ENCODE measurements at regions not wholly inside any gene's neighbourhood (a gene's known extent, or its start where the extent isn't known, plus 50 kb on each side); places are given as distances from the start of the nearest gene placed in this dataset.
A peak's percentile ranks its signal among the peaks of the same experiment; 100 is the strongest.

DNA sequence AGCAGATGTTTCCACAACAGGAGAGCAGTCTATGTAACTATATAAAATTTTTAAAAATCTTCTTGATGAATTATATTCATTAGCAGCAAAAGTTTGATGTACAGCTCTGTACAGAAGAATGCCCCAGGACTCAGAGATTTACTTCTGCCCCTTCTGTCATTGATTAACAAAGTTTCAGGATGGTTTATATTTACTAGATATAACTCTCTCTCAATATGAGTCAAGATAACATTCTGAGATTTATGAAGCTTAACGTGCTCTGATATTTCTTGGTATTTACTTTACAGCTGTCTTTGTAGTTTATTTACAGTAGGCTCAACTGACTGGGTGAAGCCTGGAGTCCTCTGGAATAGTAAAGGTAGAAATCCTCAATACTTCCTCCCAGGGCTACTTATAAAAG, 93.6 kb upstream of the HNMT start:
- H2BK15ac ChIP-seq (ENCODE audit: low read depth, poor library complexity, severe bottlenecking), result no peak overlapping the region
- no peak for DNase-seq
- H2AK5ac ChIP-seq (ENCODE audit: low read length, severe bottlenecking), result no peak overlapping the region
- H3K9ac ChIP-seq (ENCODE audit: low read length), result no peak overlapping the region
- no peak overlapping the region for H3K4ac ChIP-seq (ENCODE audit: low read depth in 1 of 2, low read length in 2 of 2)
- no CpG with 5 or more reads among the region's 1 CpG for WGBS
- no peaks in the 10 kb centered on the region for H3K27me3 ChIP-seq (ENCODE audit: control insufficient read depth in 1 of 2, insufficient read depth in 1 of 2, low read length in 2 of 2)
- H3K23ac ChIP-seq (ENCODE audit: low read length in 2 of 2), result no peak overlapping the region
- H3K36me3 ChIP-seq (ENCODE audit: control insufficient read depth in 1 of 2, insufficient read depth in 2 of 2, low read depth in 1 of 2, low read length in 2 of 2), result no peaks in the 10 kb centered on the region
- no peak overlapping the region for H3K4me2 ChIP-seq (ENCODE audit: low read length, poor library complexity, severe bottlenecking)
- H3K18ac ChIP-seq (ENCODE audit: low read depth in 1 of 2, low read length in 2 of 2), result no peak overlapping the region
- no peak overlapping the region for H3K4me3 ChIP-seq (ENCODE audit: insufficient read depth in 1 of 2, low read depth in 1 of 2, low read length in 2 of 2)
- H3K14ac ChIP-seq (ENCODE audit: low read length in 2 of 2), result no peak overlapping the region
- H2BK12ac ChIP-seq (ENCODE audit: low read length in 2 of 2), result no peak overlapping the region
- no peak overlapping the region for H2BK5ac ChIP-seq (ENCODE audit: low read depth, low read length, poor library complexity, severe bottlenecking)
- no peak overlapping the region for H4K8ac ChIP-seq (ENCODE audit: low read length)
- H4K91ac ChIP-seq (ENCODE audit: low read length), result no peak overlapping the region
- H3K4me1 ChIP-seq (ENCODE audit: control insufficient read depth, insufficient read depth, low read depth, low read length), result no peaks in the 10 kb centered on the region
- no peaks in the 10 kb centered on the region for H3K79me1 ChIP-seq (replicated peaks; ENCODE audit: low read length, poor library complexity, severe bottlenecking)
- no peaks in the 10 kb centered on the region for H3K9me3 ChIP-seq (ENCODE audit: control insufficient read depth, low read length)
- no peak overlapping the region for H2AFZ ChIP-seq (ENCODE audit: low read depth, low read length)
- no peak overlapping the region for H2BK120ac ChIP-seq (ENCODE audit: low read depth, low read length)
- H3K27ac ChIP-seq (ENCODE audit: low read length, poor library complexity, severe bottlenecking), result no peak overlapping the region

DNA sequence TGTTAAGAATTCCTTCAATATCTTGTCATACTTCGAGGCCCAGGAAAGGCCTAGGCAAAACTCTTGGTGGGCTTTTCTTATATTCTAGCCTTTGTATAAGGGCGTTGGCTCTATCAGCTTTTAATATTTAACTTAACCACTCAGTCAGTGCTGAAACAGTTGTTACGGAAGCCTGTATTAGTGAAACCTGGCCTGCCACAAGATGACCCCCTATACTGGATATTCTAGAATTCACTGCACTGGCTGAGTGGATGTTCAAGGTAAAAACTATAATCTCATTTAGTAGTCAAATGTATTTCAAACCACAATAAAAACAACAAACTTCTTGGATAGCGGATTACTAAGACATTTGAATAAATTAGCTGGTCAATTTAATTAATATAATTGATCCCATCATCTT, 91.7 kb upstream of the HNMT start:
- H3K27me3 ChIP-seq (ENCODE audit: control insufficient read depth in 1 of 2, insufficient read depth in 1 of 2, low read length in 2 of 2), result no peaks in the 10 kb centered on the region
- H2BK5ac ChIP-seq (ENCODE audit: low read depth, low read length, poor library complexity, severe bottlenecking), result no peak overlapping the region
- H3K36me3 ChIP-seq (ENCODE audit: control insufficient read depth in 1 of 2, insufficient read depth in 2 of 2, low read depth in 1 of 2, low read length in 2 of 2), result no peaks in the 10 kb centered on the region
- H2AK5ac ChIP-seq (ENCODE audit: low read length, severe bottlenecking), result no peak overlapping the region
- H3K4me1 ChIP-seq (ENCODE audit: control insufficient read depth, insufficient read depth, low read depth, low read length), result no peaks in the 10 kb centered on the region
- no peaks in the 10 kb centered on the region for H3K79me1 ChIP-seq (replicated peaks; ENCODE audit: low read length, poor library complexity, severe bottlenecking)
- H2BK15ac ChIP-seq (ENCODE audit: low read depth, poor library complexity, severe bottlenecking), result no peak overlapping the region
- no peak overlapping the region for H3K14ac ChIP-seq (ENCODE audit: low read length in 2 of 2)
- 97% methylated on average over 3 of the region's 4 CpGs for WGBS
- no peak overlapping the region for H3K9ac ChIP-seq (ENCODE audit: low read length)
- H3K23ac ChIP-seq (ENCODE audit: low read length in 2 of 2), result no peak overlapping the region
- H4K91ac ChIP-seq (ENCODE audit: low read length), result no peak overlapping the region
- H2BK12ac ChIP-seq (ENCODE audit: low read length in 2 of 2), result no peak overlapping the region
- H2BK120ac ChIP-seq (ENCODE audit: low read depth, low read length), result no peak overlapping the region
- no peak for DNase-seq
- no peak overlapping the region for H3K4ac ChIP-seq (ENCODE audit: low read depth in 1 of 2, low read length in 2 of 2)
- H3K4me3 ChIP-seq (ENCODE audit: insufficient read depth in 1 of 2, low read depth in 1 of 2, low read length in 2 of 2), result no peak overlapping the region
- no peak overlapping the region for H3K18ac ChIP-seq (ENCODE audit: low read depth in 1 of 2, low read length in 2 of 2)
- no peak overlapping the region for H3K4me2 ChIP-seq (ENCODE audit: low read length, poor library complexity, severe bottlenecking)
- H3K27ac ChIP-seq (ENCODE audit: low read length, poor library complexity, severe bottlenecking), result no peak overlapping the region
- H3K9me3 ChIP-seq (ENCODE audit: control insufficient read depth, low read length), result no peaks in the 10 kb centered on the region
- no peak overlapping the region for H2AFZ ChIP-seq (ENCODE audit: low read depth, low read length)
- H4K8ac ChIP-seq (ENCODE audit: low read length), result no peak overlapping the region

DNA sequence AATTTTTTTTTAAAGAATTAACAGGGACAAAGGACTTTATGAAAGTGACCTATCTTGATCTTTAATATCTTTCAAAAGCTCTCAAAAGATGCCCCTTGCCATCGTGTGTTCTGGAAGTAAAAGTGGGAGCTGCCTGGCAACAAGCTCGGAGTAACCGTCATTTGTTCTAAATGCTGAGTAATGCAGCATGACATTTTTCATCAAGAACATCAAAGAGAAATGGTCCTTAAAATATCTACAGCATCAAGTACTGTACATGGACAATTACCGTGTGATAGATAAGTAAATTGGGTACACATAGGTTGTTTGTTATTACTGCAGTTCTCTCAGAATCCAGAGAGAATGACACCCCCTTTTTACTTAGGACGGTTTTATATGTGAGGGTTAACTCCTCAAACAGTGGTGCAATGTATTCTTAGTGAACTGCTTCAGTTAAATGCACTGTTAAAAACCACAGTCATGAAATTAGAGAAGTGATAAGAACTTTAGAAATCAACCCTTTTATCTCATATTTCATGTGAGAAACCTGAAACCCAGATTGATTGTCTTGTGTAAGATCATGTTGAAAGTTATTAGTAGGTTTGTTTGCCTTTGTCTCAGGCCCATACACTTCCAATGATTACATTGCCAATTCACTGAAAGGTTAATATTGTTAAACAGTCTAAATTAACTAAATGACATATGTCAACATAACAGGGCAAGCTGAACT, 90.6 kb upstream of the HNMT start:
- no peak overlapping the region for H2AK5ac ChIP-seq (ENCODE audit: low read length, severe bottlenecking)
- no peak overlapping the region for H2BK15ac ChIP-seq (ENCODE audit: low read depth, poor library complexity, severe bottlenecking)
- H3K23ac ChIP-seq (ENCODE audit: low read length in 2 of 2), result no peak overlapping the region
- no peak overlapping the region for H4K91ac ChIP-seq (ENCODE audit: low read length)
- no peak overlapping the region for H3K14ac ChIP-seq (ENCODE audit: low read length in 2 of 2)
- no peaks in the 10 kb centered on the region for H3K79me1 ChIP-seq (replicated peaks; ENCODE audit: low read length, poor library complexity, severe bottlenecking)
- no peaks in the 10 kb centered on the region for H3K27me3 ChIP-seq (ENCODE audit: control insufficient read depth in 1 of 2, insufficient read depth in 1 of 2, low read length in 2 of 2)
- no peak overlapping the region for H3K9ac ChIP-seq (ENCODE audit: low read length)
- no peaks in the 10 kb centered on the region for H3K4me1 ChIP-seq (ENCODE audit: control insufficient read depth, insufficient read depth, low read depth, low read length)
- DNase-seq, result no peak
- no peak overlapping the region for H2AFZ ChIP-seq (ENCODE audit: low read depth, low read length)
- H3K4ac ChIP-seq (ENCODE audit: low read depth in 1 of 2, low read length in 2 of 2), result no peak overlapping the region
- H4K8ac ChIP-seq (ENCODE audit: low read length), result no peak overlapping the region
- H3K9me3 ChIP-seq (ENCODE audit: control insufficient read depth, low read length), result no peaks in the 10 kb centered on the region
- 88% methylated on average over 4 of the region's 5 CpGs for WGBS
- no peak overlapping the region for H3K18ac ChIP-seq (ENCODE audit: low read depth in 1 of 2, low read length in 2 of 2)
- no peak overlapping the region for H2BK12ac ChIP-seq (ENCODE audit: low read length in 2 of 2)
- no peak overlapping the region for H2BK120ac ChIP-seq (ENCODE audit: low read depth, low read length)
- H3K4me2 ChIP-seq (ENCODE audit: low read length, poor library complexity, severe bottlenecking), result no peak overlapping the region
- no peak overlapping the region for H2BK5ac ChIP-seq (ENCODE audit: low read depth, low read length, poor library complexity, severe bottlenecking)
- no peak overlapping the region for H3K27ac ChIP-seq (ENCODE audit: low read length, poor library complexity, severe bottlenecking)
- no peak overlapping the region for H3K4me3 ChIP-seq (ENCODE audit: insufficient read depth in 1 of 2, low read depth in 1 of 2, low read length in 2 of 2)
- H3K36me3 ChIP-seq (ENCODE audit: control insufficient read depth in 1 of 2, insufficient read depth in 2 of 2, low read depth in 1 of 2, low read length in 2 of 2), result no peaks in the 10 kb centered on the region

DNA sequence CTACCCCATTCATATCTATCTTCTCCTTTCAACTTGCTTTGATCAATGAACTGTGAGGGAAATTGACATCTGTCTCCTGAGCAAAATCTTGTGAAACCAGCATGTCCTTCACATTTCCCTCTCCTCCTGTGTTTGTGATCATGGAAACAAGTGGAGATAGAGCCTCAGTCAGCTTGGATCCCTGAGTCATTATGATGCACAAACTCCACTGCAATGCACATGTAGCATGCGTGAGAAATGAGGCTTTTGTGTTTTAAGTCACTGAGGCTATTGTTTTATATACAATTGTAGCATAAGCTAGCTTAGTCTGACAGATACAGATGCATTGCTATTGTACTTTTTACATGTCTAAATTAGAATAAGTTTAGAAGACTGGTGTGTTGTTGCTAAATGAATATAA, 85.2 kb upstream of the HNMT start:
- no CpG with 5 or more reads among the region's 1 CpG for WGBS
- Histone ChIP-seq H4K8ac (ENCODE audit: low read length) (no peak overlapping the region), H2BK5ac (ENCODE audit: low read depth, low read length, poor library complexity, severe bottlenecking) (no peak overlapping the region), H2BK12ac (ENCODE audit: low read length in 2 of 2) (no peak overlapping the region), H4K91ac (ENCODE audit: low read length) (no peak overlapping the region), H3K18ac (ENCODE audit: low read depth in 1 of 2, low read length in 2 of 2) (no peak overlapping the region), H3K27me3 (ENCODE audit: control insufficient read depth in 1 of 2, insufficient read depth in 1 of 2, low read length in 2 of 2) (no peaks in the 10 kb centered on the region), H3K9me3 (ENCODE audit: control insufficient read depth, low read length) (peaks cover 5% of the 10 kb centered on the region), H3K79me1 (replicated peaks; ENCODE audit: low read length, poor library complexity, severe bottlenecking) (no peaks in the 10 kb centered on the region), H3K4me1 (ENCODE audit: control insufficient read depth, insufficient read depth, low read depth, low read length) (no peaks in the 10 kb centered on the region), H3K27ac (ENCODE audit: low read length, poor library complexity, severe bottlenecking) (no peak overlapping the region), H3K4me3 (ENCODE audit: insufficient read depth in 1 of 2, low read depth in 1 of 2, low read length in 2 of 2) (no peak overlapping the region), H3K23ac (ENCODE audit: low read length in 2 of 2) (no peak overlapping the region), H2BK15ac (ENCODE audit: low read depth, poor library complexity, severe bottlenecking) (no peak overlapping the region), H2AK5ac (ENCODE audit: low read length, severe bottlenecking) (no peak overlapping the region), H3K4me2 (ENCODE audit: low read length, poor library complexity, severe bottlenecking) (no peak overlapping the region), H3K36me3 (ENCODE audit: control insufficient read depth in 1 of 2, insufficient read depth in 2 of 2, low read depth in 1 of 2, low read length in 2 of 2) (no peaks in the 10 kb centered on the region), H3K9ac (ENCODE audit: low read length) (no peak overlapping the region), H3K4ac (ENCODE audit: low read depth in 1 of 2, low read length in 2 of 2) (no peak overlapping the region), H2BK120ac (ENCODE audit: low read depth, low read length) (no peak overlapping the region), H3K14ac (ENCODE audit: low read length in 2 of 2) (no peak overlapping the region), H2AFZ (ENCODE audit: low read depth, low read length) (no peak overlapping the region)
- DNase-seq, result peak; percentile 3
